ENCODE measurements at regions not wholly inside any gene's neighbourhood (a gene's known extent, or its start where the extent isn't known, plus 50 kb on each side); places are given as distances from the start of the nearest gene placed in this dataset.

GRCh38 chr3:22199095-22199494 lies 448.1 kb upstream of the ZNF385D start:
- in situ Hi-C loops (cut with MboI; ENCODE audit: low pct_ligation_motif_present in 1 of 4, low pct_unique_long_range_greater_than_20kb in 1 of 4, low sequenced_read_pairs in 3 of 4), result no loop called here
- TF ChIP-seq POLR2AphosphoS5 (IDR thresholded peaks at IDR 0.05) (no peak), POLR2A (IDR thresholded peaks at IDR 0.05) (no peak), CTCF (IDR thresholded peaks at IDR 0.05) (no peak), EP300 (IDR thresholded peaks at IDR 0.05; ENCODE audit: low read depth) (no peak)
- intact Hi-C loops (cut with DNase I; ENCODE audit: low total_unique reads), result no loop called here
- H3K27me3 ChIP-seq, result no peaks in the 10 kb centered on the region
- no peak overlapping the region for H3K4me3 ChIP-seq
- 32 to 50% methylated on average over 1 of the region's 1 CpG for WGBS, 2 donors (ENCODE audit: low coverage in 1 of 2)
- H3K4me1 ChIP-seq, result no peaks in the 10 kb centered on the region
- DNase-seq, result no peak
- H3K9me3 ChIP-seq, result no peaks in the 10 kb centered on the region
- no peak overlapping the region for H3K27ac ChIP-seq
- H3K36me3 ChIP-seq, result no peaks in the 10 kb centered on the region

DNA sequence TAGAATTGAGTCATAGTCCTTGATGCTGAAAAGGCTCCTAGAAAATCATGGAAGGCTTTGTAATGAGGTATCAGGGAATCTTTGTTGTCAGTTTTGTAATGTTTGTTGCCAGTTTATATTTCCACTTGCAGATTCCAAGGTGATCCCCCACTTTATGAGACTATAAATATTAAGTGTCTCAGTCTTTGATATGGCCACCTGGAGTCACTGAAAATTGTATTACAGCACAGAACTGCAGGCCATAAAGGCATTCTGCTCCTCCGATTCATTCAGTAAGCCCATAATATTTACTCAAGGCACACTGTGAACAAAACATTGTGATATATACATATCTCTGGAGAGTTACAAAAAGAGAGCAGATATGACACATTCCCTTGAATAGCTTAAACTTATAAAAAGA lies 457.8 kb upstream of the ZNF385D start:
- Histone ChIP-seq H3K36me3 (no peaks in the 10 kb centered on the region), H3K27me3 (no peaks in the 10 kb centered on the region), H3K4me3 (no peak overlapping the region), H3K9me3 (no peaks in the 10 kb centered on the region), H3K27ac (no peak overlapping the region), H3K4me1 (no peaks in the 10 kb centered on the region)
- in situ Hi-C loops (cut with MboI; ENCODE audit: low pct_ligation_motif_present in 1 of 4, low pct_unique_long_range_greater_than_20kb in 1 of 4, low sequenced_read_pairs in 3 of 4) (no loop called here), intact Hi-C loops (cut with DNase I; ENCODE audit: low total_unique reads) (no loop called here)
- 43 to 48% methylated on average over 1 of the region's 1 CpG for WGBS, 2 donors (ENCODE audit: low coverage in 1 of 2)
- DNase-seq, result no peak
- TF ChIP-seq POLR2AphosphoS5 (IDR thresholded peaks at IDR 0.05) (no peak), POLR2A (IDR thresholded peaks at IDR 0.05) (no peak), CTCF (IDR thresholded peaks at IDR 0.05) (no peak), EP300 (IDR thresholded peaks at IDR 0.05; ENCODE audit: low read depth) (no peak)

- TF ChIP-seq POLR2AphosphoS5 (IDR thresholded peaks at IDR 0.05) (no peak), EP300 (IDR thresholded peaks at IDR 0.05; ENCODE audit: low read depth) (no peak), POLR2A (IDR thresholded peaks at IDR 0.05) (no peak), CTCF (IDR thresholded peaks at IDR 0.05) (no peak)
- H3K36me3 ChIP-seq, result no peaks in the 10 kb centered on the region
- H3K4me1 ChIP-seq, result no peaks in the 10 kb centered on the region
- 79 to 93% methylated on average over 2 of the region's 2 CpGs for WGBS, 2 donors (ENCODE audit: low coverage in 1 of 2)
- in situ Hi-C loops (cut with MboI; ENCODE audit: low pct_ligation_motif_present in 1 of 4, low pct_unique_long_range_greater_than_20kb in 1 of 4, low sequenced_read_pairs in 3 of 4), result no loop called here
- no peaks in the 10 kb centered on the region for H3K27me3 ChIP-seq
- H3K4me3 ChIP-seq, result no peak overlapping the region
- DNase-seq, result no peak
- H3K9me3 ChIP-seq, result no peaks in the 10 kb centered on the region
- intact Hi-C loops (cut with DNase I; ENCODE audit: low total_unique reads), result no loop called here
- H3K27ac ChIP-seq, result no peak overlapping the region
Measured at GRCh38 chr3:22209578-22209977, 458.6 kb upstream of the ZNF385D start.

GRCh38 chr3:22210693-22211092 lies 459.7 kb upstream of the ZNF385D start:
- DNase-seq, result no peak
- Histone ChIP-seq H3K27ac (no peak overlapping the region), H3K4me1 (no peaks in the 10 kb centered on the region), H3K9me3 (no peaks in the 10 kb centered on the region), H3K4me3 (no peak overlapping the region), H3K27me3 (no peaks in the 10 kb centered on the region), H3K36me3 (no peaks in the 10 kb centered on the region)
- intact Hi-C loops (cut with DNase I; ENCODE audit: low total_unique reads) (no loop called here), in situ Hi-C loops (cut with MboI; ENCODE audit: low pct_ligation_motif_present in 1 of 4, low pct_unique_long_range_greater_than_20kb in 1 of 4, low sequenced_read_pairs in 3 of 4) (no loop called here)
- no peak for TF ChIP-seq POLR2A (IDR thresholded peaks at IDR 0.05)
- no peak for TF ChIP-seq EP300 (IDR thresholded peaks at IDR 0.05; ENCODE audit: low read depth)
- no peak for TF ChIP-seq POLR2AphosphoS5 (IDR thresholded peaks at IDR 0.05)
- TF ChIP-seq CTCF (IDR thresholded peaks at IDR 0.05), result no peak
